ENCODE measurements at regions not wholly inside any gene's neighbourhood (a gene's known extent, or its start where the extent isn't known, plus 50 kb on each side); places are given as distances from the start of the nearest gene placed in this dataset.

DNA sequence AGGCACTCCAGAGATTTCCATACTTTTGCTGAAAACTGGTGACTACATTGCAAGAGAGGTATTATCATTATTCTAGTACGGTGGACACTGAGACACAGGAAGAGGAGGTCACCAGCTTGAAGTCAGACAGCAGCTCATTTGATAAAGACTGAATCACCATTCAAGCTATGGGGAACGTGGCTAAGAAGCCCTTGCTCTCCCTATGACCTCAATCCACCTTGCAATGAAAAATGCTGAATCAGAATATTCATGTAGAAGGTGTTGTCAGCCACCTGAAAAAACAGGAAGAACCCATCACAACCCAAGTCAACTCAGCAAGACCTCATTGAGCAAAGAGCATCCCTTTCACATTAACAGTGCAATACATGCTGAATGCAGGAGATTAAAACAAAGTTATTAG is 59.0 kb upstream of the FGGY start:
- H3K36me3 ChIP-seq, result no peaks in the 10 kb centered on the region
- no peak overlapping the region for H3K27ac ChIP-seq
- intact Hi-C loops (cut with DNase I; ENCODE audit: low total_unique reads), result no loop called here
- WGBS, 5 donors, result 65 to 75% (median 70%) methylated on average over 2 of the region's 2 CpGs
- no peak overlapping the region for H3K4me3 ChIP-seq
- no peak for DNase-seq
- no peaks in the 10 kb centered on the region for H3K4me1 ChIP-seq
- no peaks in the 10 kb centered on the region for H3K27me3 ChIP-seq (replicated peaks in 1 of 7)
- TF ChIP-seq, protein P1, sequence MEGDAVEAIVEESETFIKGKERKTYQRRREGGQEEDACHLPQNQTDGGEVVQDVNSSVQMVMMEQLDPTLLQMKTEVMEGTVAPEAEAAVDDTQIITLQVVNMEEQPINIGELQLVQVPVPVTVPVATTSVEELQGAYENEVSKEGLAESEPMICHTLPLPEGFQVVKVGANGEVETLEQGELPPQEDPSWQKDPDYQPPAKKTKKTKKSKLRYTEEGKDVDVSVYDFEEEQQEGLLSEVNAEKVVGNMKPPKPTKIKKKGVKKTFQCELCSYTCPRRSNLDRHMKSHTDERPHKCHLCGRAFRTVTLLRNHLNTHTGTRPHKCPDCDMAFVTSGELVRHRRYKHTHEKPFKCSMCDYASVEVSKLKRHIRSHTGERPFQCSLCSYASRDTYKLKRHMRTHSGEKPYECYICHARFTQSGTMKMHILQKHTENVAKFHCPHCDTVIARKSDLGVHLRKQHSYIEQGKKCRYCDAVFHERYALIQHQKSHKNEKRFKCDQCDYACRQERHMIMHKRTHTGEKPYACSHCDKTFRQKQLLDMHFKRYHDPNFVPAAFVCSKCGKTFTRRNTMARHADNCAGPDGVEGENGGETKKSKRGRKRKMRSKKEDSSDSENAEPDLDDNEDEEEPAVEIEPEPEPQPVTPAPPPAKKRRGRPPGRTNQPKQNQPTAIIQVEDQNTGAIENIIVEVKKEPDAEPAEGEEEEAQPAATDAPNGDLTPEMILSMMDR (IDR thresholded peaks at IDR 0.05 in 8 of 11, conservative IDR thresholded peaks at IDR 0.05 in 3 of 11), result no peak
- TF ChIP-seq POLR2AphosphoS5 (IDR thresholded peaks at IDR 0.05) (no peak), POLR2A (IDR thresholded peaks at IDR 0.05) (no peak)
- H3K9me3 ChIP-seq, result no peaks in the 10 kb centered on the region

DNA sequence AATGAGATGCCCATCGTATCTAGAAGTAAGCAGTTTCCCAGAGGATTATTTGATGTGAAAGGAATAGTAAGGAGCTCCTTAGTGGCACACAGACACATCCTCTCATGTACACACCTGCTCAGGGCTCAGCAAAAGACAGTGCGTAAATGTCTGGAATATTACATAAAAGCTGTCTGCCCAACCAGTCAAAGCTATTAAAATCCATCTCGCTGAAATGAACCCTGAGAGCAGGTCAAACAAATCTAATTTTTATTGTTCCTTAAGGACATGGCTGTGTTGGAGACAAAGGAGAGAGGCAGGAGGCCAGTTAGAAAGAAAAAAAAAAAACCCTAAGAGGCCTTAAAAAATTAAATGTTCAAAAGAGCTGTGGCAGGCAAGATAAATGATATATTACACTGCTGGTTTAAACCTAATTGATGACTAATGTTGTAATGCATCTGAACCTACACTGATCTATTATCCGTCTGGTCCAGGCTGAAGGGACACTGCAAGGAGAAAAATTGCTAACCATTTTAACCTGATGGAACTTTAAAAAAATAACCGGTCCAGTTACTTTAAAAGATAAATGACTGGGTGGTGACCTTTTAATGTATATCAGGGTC is 58.5 kb upstream of the FGGY start:
- H3K27me3 ChIP-seq (replicated peaks in 1 of 7), result no peaks in the 10 kb centered on the region
- no peaks in the 10 kb centered on the region for H3K36me3 ChIP-seq
- H3K9me3 ChIP-seq, result no peaks in the 10 kb centered on the region
- DNase-seq, result no peak
- no peak overlapping the region for H3K27ac ChIP-seq
- no peaks in the 10 kb centered on the region for H3K4me1 ChIP-seq
- TF ChIP-seq, protein P1 (IDR thresholded peaks at IDR 0.05 in 8 of 11, conservative IDR thresholded peaks at IDR 0.05 in 3 of 11), result no peak
- TF ChIP-seq POLR2AphosphoS5 (IDR thresholded peaks at IDR 0.05) (no peak), POLR2A (IDR thresholded peaks at IDR 0.05) (no peak)
- H3K4me3 ChIP-seq, result no peak overlapping the region
- intact Hi-C loops (cut with DNase I; ENCODE audit: low total_unique reads), result no loop called here
- 87 to 93% (median 92%) methylated on average over 5 of the region's 5 CpGs for WGBS, 5 donors

DNA sequence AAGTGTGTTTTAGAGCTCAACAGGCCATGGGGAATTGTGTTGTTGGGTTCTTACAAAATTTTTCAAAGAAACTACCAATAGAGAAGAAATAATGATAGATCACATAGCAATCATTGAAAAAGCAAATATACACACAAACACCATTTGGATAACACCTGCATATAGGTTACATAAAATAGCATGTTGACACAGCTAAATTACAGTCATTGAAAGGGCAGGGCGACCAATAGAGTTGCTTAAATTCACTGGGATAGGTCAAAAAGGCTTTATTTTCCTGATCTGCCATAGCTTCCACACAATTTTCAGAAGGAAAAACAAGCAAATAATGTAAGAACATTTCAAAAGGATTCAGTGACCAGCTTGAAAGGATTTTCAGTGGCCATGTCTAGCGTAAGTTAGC is 57.9 kb upstream of the FGGY start:
- H3K9me3 ChIP-seq, result peaks cover 0 to 3% (median 0%) of the 10 kb centered on the region in 8 donors
- 87 to 93% (median 92%) methylated on average over 2 of the region's 2 CpGs for WGBS, 5 donors
- no peak overlapping the region for H3K27ac ChIP-seq
- no peak overlapping the region for H3K4me3 ChIP-seq
- H3K27me3 ChIP-seq (replicated peaks in 1 of 7), result no peaks in the 10 kb centered on the region
- H3K4me1 ChIP-seq, result no peaks in the 10 kb centered on the region
- no peak for DNase-seq
- TF ChIP-seq POLR2A (IDR thresholded peaks at IDR 0.05) (no peak), POLR2AphosphoS5 (IDR thresholded peaks at IDR 0.05) (no peak)
- TF ChIP-seq, protein P1 (IDR thresholded peaks at IDR 0.05 in 8 of 11, conservative IDR thresholded peaks at IDR 0.05 in 3 of 11), result no peak
- H3K36me3 ChIP-seq, result no peaks in the 10 kb centered on the region
- intact Hi-C loops (cut with DNase I; ENCODE audit: low total_unique reads), result no loop called here

DNA sequence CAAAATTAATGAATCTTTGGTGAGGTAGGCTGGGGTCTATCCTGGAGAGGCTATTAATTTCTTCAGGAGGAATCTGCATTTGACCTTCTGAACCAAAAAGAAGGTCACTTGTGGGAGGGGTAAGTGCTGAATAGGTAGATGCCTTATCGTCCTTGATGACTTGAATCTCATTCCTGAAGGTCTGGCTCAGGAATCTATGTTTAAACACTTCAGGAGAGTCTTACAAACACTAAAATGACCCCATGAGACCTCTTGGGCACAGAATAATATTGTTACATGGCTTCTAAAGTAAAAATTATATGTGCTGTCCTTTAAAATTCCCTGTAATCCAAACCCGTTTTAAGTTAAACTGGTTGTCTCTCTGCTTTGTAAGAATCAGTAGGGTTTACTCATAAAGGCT is 55.0 kb upstream of the FGGY start:
- DNase-seq, result no peak
- Histone ChIP-seq H3K27me3 (replicated peaks in 1 of 7) (no peaks in the 10 kb centered on the region), H3K27ac (no peak overlapping the region), H3K4me1 (no peaks in the 10 kb centered on the region), H3K36me3 (no peaks in the 10 kb centered on the region), H3K9me3 (peaks cover 0 to 19% (median 11%) of the 10 kb centered on the region in 8 donors), H3K4me3 (no peak overlapping the region)
- intact Hi-C loops (cut with DNase I; ENCODE audit: low total_unique reads), result no loop called here
- 70 to 89% (median 86%) methylated on average over 2 of the region's 2 CpGs for WGBS, 5 donors
- TF ChIP-seq, protein P1 (IDR thresholded peaks at IDR 0.05 in 8 of 11, conservative IDR thresholded peaks at IDR 0.05 in 3 of 11), result no peak
- TF ChIP-seq POLR2AphosphoS5 (IDR thresholded peaks at IDR 0.05) (no peak), POLR2A (IDR thresholded peaks at IDR 0.05) (no peak)

Data from spleen (tissue), 11 donors.